Right atrium auricular region (tissue), 2 donors: ENCODE measurements at regions not wholly inside any gene's neighbourhood (a gene's known extent, or its start where the extent isn't known, plus 50 kb on each side); places are given as distances from the start of the nearest gene placed in this dataset.

Experiments
- DNase-seq: peaks from one replicate; pipeline ENCODE4 v3.0.0-alpha.2; 2019; ENCODE audit warnings: low spot score
- H3K27ac ChIP-seq, 2 donors: fragments of 200-600 bp; sonication (generic); 1 replicate in 1 of 2; 2 replicates in 1 of 2; pipeline ENCODE4 v1.5.1; 2016 to 2019
- H3K27me3 ChIP-seq, 2 donors: fragments of 200-600 bp; sonication (generic); one replicate each; pipeline versions ENCODE4 v1.5.1 to v1.6.0; 2017 to 2019
- H3K36me3 ChIP-seq: fragments of 200-600 bp; sonication (generic); one replicate; pipeline ENCODE4 v1.5.1; 2016
- H3K4me1 ChIP-seq, 2 donors: fragments of 200-600 bp; sonication (generic); one replicate each; pipeline versions ENCODE4 v1.5.1 to v1.6.0; 2017 to 2019
- H3K4me3 ChIP-seq, 2 donors: fragments of 200-600 bp; sonication (generic); 1 replicate in 1 of 2; 2 replicates in 1 of 2; pipeline ENCODE4 v1.5.1; 2017 to 2019; ENCODE audit warnings: mild to moderate bottlenecking in 1 of 2, moderate library complexity in 1 of 2
- H3K9me3 ChIP-seq, 2 donors: fragments of 200-600 bp; sonication (generic); one replicate each; pipeline ENCODE4 v1.5.1; 2019
- CTCF ChIP-seq, 2 donors: fragments of 200-600 bp; sonication (generic); IDR thresholded peaks; one replicate each; pipeline ENCODE4 v1.5.1; 2019; ENCODE audit warnings: antibody characterized with exemption in 2 of 2

GRCh38 chr10:29037348-29038113 lies 251.3 kb upstream of the LYZL1 start:
- H3K4me3 ChIP-seq, result no peak overlapping the region
- TF ChIP-seq CTCF (IDR thresholded peaks at IDR 0.05), result no peak
- no peaks in the 10 kb centered on the region for H3K36me3 ChIP-seq
- no peak for DNase-seq
- no peaks in the 10 kb centered on the region for H3K9me3 ChIP-seq
- H3K27ac ChIP-seq, result no peak overlapping the region
- no peaks in the 10 kb centered on the region for H3K4me1 ChIP-seq
- H3K27me3 ChIP-seq, result no peaks in the 10 kb centered on the region

- Histone ChIP-seq H3K4me3 (no peak overlapping the region), H3K4me1 (no peaks in the 10 kb centered on the region), H3K27me3 (no peaks in the 10 kb centered on the region), H3K27ac (no peak overlapping the region), H3K9me3 (no peaks in the 10 kb centered on the region), H3K36me3 (no peaks in the 10 kb centered on the region)
- DNase-seq, result no peak
- TF ChIP-seq CTCF (IDR thresholded peaks at IDR 0.05), result no peak
These were observed 249.8 kb upstream of the LYZL1 start for GRCh38 chr10:29039091-29039490.

GRCh38 chr10:29039677-29040189 lies 249.1 kb upstream of the LYZL1 start:
- H3K27ac ChIP-seq, result no peak overlapping the region
- H3K27me3 ChIP-seq, result no peaks in the 10 kb centered on the region
- H3K4me1 ChIP-seq, result no peaks in the 10 kb centered on the region
- TF ChIP-seq CTCF (IDR thresholded peaks at IDR 0.05), result no peak
- no peaks in the 10 kb centered on the region for H3K9me3 ChIP-seq
- H3K4me3 ChIP-seq, result no peak overlapping the region
- no peaks in the 10 kb centered on the region for H3K36me3 ChIP-seq
- DNase-seq, result no peak

- Histone ChIP-seq H3K4me1 (no peaks in the 10 kb centered on the region), H3K27me3 (no peaks in the 10 kb centered on the region), H3K4me3 (no peak overlapping the region), H3K27ac (no peak overlapping the region), H3K36me3 (no peaks in the 10 kb centered on the region), H3K9me3 (no peaks in the 10 kb centered on the region)
- TF ChIP-seq CTCF (IDR thresholded peaks at IDR 0.05), result no peak
- DNase-seq, result no peak
These were observed 247.3 kb upstream of the LYZL1 start for GRCh38 chr10:29041616-29042015.

GRCh38 chr10:29048506-29048905 lies 240.4 kb upstream of the LYZL1 start:
- TF ChIP-seq CTCF (IDR thresholded peaks at IDR 0.05), result no peak
- DNase-seq, result no peak
- Histone ChIP-seq H3K27me3 (no peaks in the 10 kb centered on the region), H3K9me3 (no peaks in the 10 kb centered on the region), H3K36me3 (no peaks in the 10 kb centered on the region), H3K27ac (no peak overlapping the region), H3K4me1 (no peaks in the 10 kb centered on the region), H3K4me3 (no peak overlapping the region)

GRCh38 chr10:29050081-29050480 lies 238.8 kb upstream of the LYZL1 start:
- no peak for DNase-seq
- no peak overlapping the region for H3K4me3 ChIP-seq

More at GRCh38 chr10:29050081-29050480, 238.8 kb upstream of the LYZL1 start:
- no peaks in the 10 kb centered on the region for H3K9me3 ChIP-seq
- no peaks in the 10 kb centered on the region for H3K36me3 ChIP-seq
- H3K4me1 ChIP-seq, result no peaks in the 10 kb centered on the region
- no peak for TF ChIP-seq CTCF (IDR thresholded peaks at IDR 0.05)
- H3K27me3 ChIP-seq, result no peaks in the 10 kb centered on the region
- no peak overlapping the region for H3K27ac ChIP-seq
